CD14-positive monocyte (primary cell): ENCODE measurements at regions not wholly inside any gene's neighbourhood (a gene's known extent, or its start where the extent isn't known, plus 50 kb on each side); places are given as distances from the start of the nearest gene placed in this dataset.

ENCODE experiments used
- DNase-seq, 3 donors: peaks; one replicate each; pipeline ENCODE4 v3.0.0-alpha.2; 2011 to 2022
- H2AFZ ChIP-seq: 2 replicates; pipeline ENCODE4 v1.6.0; 2012; ENCODE audit warnings: mild to moderate bottlenecking, low read depth, low read length, inconsistent platforms; ENCODE audit not compliant: insufficient read depth, poor library complexity, severe bottlenecking
- H3K27ac ChIP-seq, 2 donors: 1 replicate in 1 of 2; 2 replicates in 1 of 2; pipeline ENCODE4 v1.5.1; 2012 to 2013; ENCODE audit warnings: low read length in 2 of 2, control low read depth in 1 of 2, inconsistent platforms in 1 of 2, low read depth in 1 of 2, mild to moderate bottlenecking in 1 of 2
- H3K27me3 ChIP-seq, 2 donors: one replicate each; pipeline versions ENCODE4 v1.6.0 to v1.6.1; 2011 to 2013; ENCODE audit warnings: low read length in 2 of 2; ENCODE audit not compliant: control insufficient read depth in 2 of 2, insufficient read depth in 2 of 2
- H3K36me3 ChIP-seq, 2 donors: replicated peaks in 1 of 2; 1 replicate in 1 of 2; 2 replicates in 1 of 2; pipeline versions ENCODE4 v1.5.1 to v1.6.1; 2012 to 2013; ENCODE audit warnings: low read length in 2 of 2, control low read depth in 1 of 2, inconsistent platforms in 1 of 2, mild to moderate bottlenecking in 1 of 2; ENCODE audit not compliant: insufficient read depth in 2 of 2, control insufficient read depth in 1 of 2
- H3K4me1 ChIP-seq, 2 donors: 1 replicate in 1 of 2; 2 replicates in 1 of 2; pipeline versions ENCODE4 v1.5.1 to v1.6.1; 2012 to 2013; ENCODE audit warnings: low read length in 2 of 2, control low read depth in 1 of 2, inconsistent platforms in 1 of 2, mild to moderate bottlenecking in 1 of 2, moderate library complexity in 1 of 2; ENCODE audit not compliant: insufficient read depth in 2 of 2, control insufficient read depth in 1 of 2
- H3K4me2 ChIP-seq: replicated peaks from 2 replicates; pipeline ENCODE3; 2012; ENCODE audit warnings: low read length, moderate library complexity, mild to moderate bottlenecking; ENCODE audit not compliant: poor library complexity, severe bottlenecking; ENCODE audit errors: extremely low read depth
- H3K4me3 ChIP-seq, 3 experiments: fragments of 200-600 bp in 1 of 3; sonication (generic) in 1 of 3; replicated peaks in 1 of 3; 1 replicate in 2 of 3; 2 replicates in 1 of 3; pipeline ENCODE4 v1.5.1; 2011 to 2013; ENCODE audit warnings: low read length in 3 of 3, mild to moderate bottlenecking in 3 of 3, control low read depth in 2 of 3, low read depth in 2 of 3, inconsistent platforms in 1 of 3, moderate library complexity in 1 of 3
- H3K79me2 ChIP-seq: 2 replicates; pipeline ENCODE4 v1.6.0; 2012; ENCODE audit warnings: mild to moderate bottlenecking, control low read depth, inconsistent platforms, low read length, moderate library complexity; ENCODE audit not compliant: insufficient read depth
- H3K9ac ChIP-seq: 2 replicates; pipeline ENCODE4 v1.6.0; 2017; ENCODE audit warnings: low read length, mild to moderate bottlenecking; ENCODE audit not compliant: insufficient read depth, poor library complexity, severe bottlenecking
- H3K9me3 ChIP-seq, 2 donors: replicated peaks in 1 of 2; 1 replicate in 1 of 2; 2 replicates in 1 of 2; pipeline versions ENCODE4 v1.5.1 to v1.6.1; 2012 to 2013; ENCODE audit warnings: low read length in 2 of 2, control low read depth in 1 of 2; ENCODE audit not compliant: control insufficient read depth in 1 of 2, insufficient read depth in 1 of 2
- H4K20me1 ChIP-seq: 2 replicates; pipeline ENCODE4 v1.6.0; 2012; ENCODE audit warnings: mild to moderate bottlenecking, low read length, control low read depth, moderate library complexity; ENCODE audit not compliant: insufficient read depth
- H3K27ac Mint-ChIP-seq, 7 donors: one replicate each; pipeline ENCODE4 v1.8.0; 2020; ENCODE audit warnings: mild to moderate bottlenecking in 7 of 7, mixed read lengths in 7 of 7, moderate library complexity in 6 of 7, inconsistent platforms in 2 of 7
- H3K27me3 Mint-ChIP-seq, 3 donors: one replicate each; pipeline ENCODE4 v1.8.0; 2021 to 2022; ENCODE audit warnings: low read depth in 3 of 3, mild to moderate bottlenecking in 3 of 3, mixed read lengths in 3 of 3, moderate library complexity in 3 of 3, inconsistent platforms in 1 of 3
- H3K36me3 Mint-ChIP-seq, 2 donors: one replicate each; pipeline ENCODE4 v1.8.0; 2020; ENCODE audit warnings: mixed read lengths in 2 of 2, inconsistent platforms in 1 of 2, mild to moderate bottlenecking in 1 of 2
- H3K4me1 Mint-ChIP-seq: one replicate; pipeline ENCODE4 v1.8.0; 2020; ENCODE audit warnings: mild to moderate bottlenecking, mixed read lengths
- H3K4me3 Mint-ChIP-seq, 2 donors: one replicate each; pipeline ENCODE4 v1.8.0; 2020; ENCODE audit warnings: mild to moderate bottlenecking in 2 of 2, mixed read lengths in 2 of 2, moderate library complexity in 1 of 2
- H3K9me3 Mint-ChIP-seq, 7 donors: one replicate each; pipeline ENCODE4 v1.8.0; 2020 to 2022; ENCODE audit warnings: mixed read lengths in 7 of 7, mild to moderate bottlenecking in 6 of 7, moderate library complexity in 6 of 7, inconsistent platforms in 2 of 7
- CTCF ChIP-seq: fragments of 200-600 bp; IDR thresholded peaks from one replicate; pipeline ENCODE4 v1.8.0; 2022; ENCODE audit warnings: antibody characterized with exemption, mild to moderate bottlenecking
- WGBS: methylation state at CpG from one replicate; pipeline ENCODE4 v1.1.5; 2013; ENCODE audit warnings: missing lambda C conversion rate; ENCODE audit not compliant: insufficient coverage; 5-methylcytosine and 5-hydroxymethylcytosine counted together
- intact Hi-C, 2 donors: fragments of 100-400 bp; cut with micrococcal nuclease; formaldehyde crosslinking; loops; one replicate each; pipeline versions ENCODE4 v1.15.0 to v1.15.1; 2023

- peaks cover 28% of the 10 kb centered on the region for H3K4me1 Mint-ChIP-seq
- H3K9me3 Mint-ChIP-seq = peaks cover 0 to 21% (median 13%) of the 10 kb centered on the region in 7 donors
- peak overlapping the region in 2 of 7 donors; percentile 1 to 24 for H3K27ac Mint-ChIP-seq
- peak overlapping the region; percentile 40 to 86 (median 75) for H3K4me3 ChIP-seq
- intact Hi-C loops = no loop called here
- WGBS = 0% methylated on average over 8 of the region's 22 CpGs
- TF ChIP-seq CTCF = no peak
- H3K27ac ChIP-seq = no peak overlapping the region
- peak overlapping the region; percentile 29 for H2AFZ ChIP-seq
- H3K9me3 ChIP-seq = peaks cover 0 to 63% of the 10 kb centered on the region in 2 donors
- H3K4me3 Mint-ChIP-seq = peak overlapping the region; percentile 84 to 97
- peak overlapping the region; percentile 81 for H3K4me2 ChIP-seq
- no peaks in the 10 kb centered on the region for H3K79me2 ChIP-seq
- H3K36me3 ChIP-seq = no peaks in the 10 kb centered on the region
- H3K27me3 ChIP-seq = peaks cover 99 to 100% of the 10 kb centered on the region in 2 donors
- no peak overlapping the region for H3K9ac ChIP-seq
- H4K20me1 ChIP-seq = no peaks in the 10 kb centered on the region
- peaks cover 6 to 20% of the 10 kb centered on the region in 2 donors for H3K36me3 Mint-ChIP-seq
- H3K27me3 Mint-ChIP-seq = peaks cover 90 to 93% (median 91%) of the 10 kb centered on the region in 3 donors
- peaks cover 4 to 9% of the 10 kb centered on the region in 2 donors for H3K4me1 ChIP-seq
- no peak for DNase-seq
These were observed 216.1 kb downstream of the MEF2C start for GRCh38 chr5:88666761-88667495.

- H3K9me3 Mint-ChIP-seq = peaks cover 0 to 24% (median 10%) of the 10 kb centered on the region in 7 donors
- no peaks in the 10 kb centered on the region for H4K20me1 ChIP-seq
- H3K9ac ChIP-seq = no peak overlapping the region
- no peak for TF ChIP-seq CTCF
- peaks cover 6 to 13% of the 10 kb centered on the region in 2 donors for H3K4me1 ChIP-seq
- H3K4me2 ChIP-seq = peak overlapping the region; percentile 24
- peaks cover 0 to 61% of the 10 kb centered on the region in 2 donors for H3K9me3 ChIP-seq
- H3K4me3 Mint-ChIP-seq = peak overlapping the region; percentile 39 to 97
- no peaks in the 10 kb centered on the region for H3K79me2 ChIP-seq
- WGBS = 13% methylated on average over 3 of the region's 17 CpGs
- no peak overlapping the region for H3K27ac Mint-ChIP-seq
- H3K4me1 Mint-ChIP-seq = peaks cover 32% of the 10 kb centered on the region
- H3K36me3 Mint-ChIP-seq = peaks cover 4 to 24% of the 10 kb centered on the region in 2 donors
- H3K27me3 ChIP-seq = peaks cover 99 to 100% of the 10 kb centered on the region in 2 donors
- no peak overlapping the region for H3K27ac ChIP-seq
- no peak overlapping the region for H2AFZ ChIP-seq
- H3K4me3 ChIP-seq = no peak overlapping the region
- intact Hi-C loops = no loop called here
- no peaks in the 10 kb centered on the region for H3K36me3 ChIP-seq
- DNase-seq = no peak
- peaks cover 90 to 93% (median 92%) of the 10 kb centered on the region in 3 donors for H3K27me3 Mint-ChIP-seq
These were observed 217.2 kb downstream of the MEF2C start for GRCh38 chr5:88665750-88666215.
